Activated CD4-positive, alpha-beta memory T cell treated with anti-CD3 and anti-CD28 coated beads for 36 hours (primary cell): ENCODE measurements at regions not wholly inside any gene's neighbourhood (a gene's known extent, or its start where the extent isn't known, plus 50 kb on each side); places are given as distances from the start of the nearest gene placed in this dataset.

ENCODE experiments used
- CTCF ChIA-PET: fragments of 350-600 bp; sonication (Branson Sonifier 250); formaldehyde crosslinking; loops from one replicate; lab custom pipeline; 2021; ENCODE audit warnings: antibody characterized with exemption, inconsistent platforms; lab: Charles Lee
- POLR2A ChIA-PET: fragments of 350-600 bp; sonication (Branson Sonifier 250); formaldehyde crosslinking; loops from one replicate; lab custom pipeline; 2021; ENCODE audit warnings: antibody characterized with exemption; lab: Charles Lee
- DNase-seq: peaks from one replicate; pipeline ENCODE4 v3.0.0-alpha.2; 2020
- H3K27ac Mint-ChIP-seq: one replicate; pipeline ENCODE4 v1.8.0; 2021; ENCODE audit warnings: mixed read lengths
- H3K27me3 Mint-ChIP-seq: one replicate; pipeline ENCODE4 v1.8.0; 2021; ENCODE audit warnings: mixed read lengths
- H3K36me3 Mint-ChIP-seq: one replicate; pipeline ENCODE4 v1.8.0; 2021; ENCODE audit warnings: mixed read lengths
- H3K4me1 Mint-ChIP-seq: one replicate; pipeline ENCODE4 v1.8.0; 2021; ENCODE audit warnings: low read depth, mixed read lengths
- H3K4me3 Mint-ChIP-seq: one replicate; pipeline ENCODE4 v1.8.0; 2021; ENCODE audit warnings: mild to moderate bottlenecking, mixed read lengths
- H3K9me3 Mint-ChIP-seq: one replicate; pipeline ENCODE4 v1.8.0; 2021; ENCODE audit warnings: mixed read lengths
- intact Hi-C: fragments of 100-400 bp; cut with micrococcal nuclease; formaldehyde crosslinking; loops from one replicate; pipeline ENCODE4 v1.15.1; 2023

GRCh38 chr15:92272106-92272505, 121.6 kb upstream of the ST8SIA2 start:
- Mint-ChIP-seq H3K36me3 (no peaks in the 10 kb centered on the region), H3K4me1 (no peaks in the 10 kb centered on the region), H3K9me3 (no peaks in the 10 kb centered on the region), H3K4me3 (no peak overlapping the region), H3K27me3 (peaks cover 11% of the 10 kb centered on the region), H3K27ac (no peak overlapping the region)
- ChIA-PET POLR2A (no interaction called here), CTCF (no interaction called here)
- intact Hi-C loops = no loop called here
- DNase-seq = no peak

- no peaks in the 10 kb centered on the region for H3K4me1 Mint-ChIP-seq
- H3K4me3 Mint-ChIP-seq = no peak overlapping the region
- CTCF ChIA-PET = no interaction called here
- no peak for DNase-seq
- POLR2A ChIA-PET = no interaction called here
- peaks cover 19% of the 10 kb centered on the region for H3K27me3 Mint-ChIP-seq
- H3K27ac Mint-ChIP-seq = no peak overlapping the region
- intact Hi-C loops = no loop called here
- no peaks in the 10 kb centered on the region for H3K36me3 Mint-ChIP-seq
- no peaks in the 10 kb centered on the region for H3K9me3 Mint-ChIP-seq
Measured at GRCh38 chr15:92273286-92273685, 120.4 kb upstream of the ST8SIA2 start.

GRCh38 chr15:92273723-92274122, 120.0 kb upstream of the ST8SIA2 start:
- no peaks in the 10 kb centered on the region for H3K9me3 Mint-ChIP-seq
- peaks cover 19% of the 10 kb centered on the region for H3K27me3 Mint-ChIP-seq
- CTCF ChIA-PET = no interaction called here
- no peaks in the 10 kb centered on the region for H3K36me3 Mint-ChIP-seq
- POLR2A ChIA-PET = no interaction called here
- no peaks in the 10 kb centered on the region for H3K4me1 Mint-ChIP-seq
- intact Hi-C loops = no loop called here
- H3K27ac Mint-ChIP-seq = no peak overlapping the region
- no peak overlapping the region for H3K4me3 Mint-ChIP-seq
- DNase-seq = no peak

- Mint-ChIP-seq H3K36me3 (no peaks in the 10 kb centered on the region), H3K4me1 (no peaks in the 10 kb centered on the region), H3K27ac (no peak overlapping the region), H3K9me3 (no peaks in the 10 kb centered on the region), H3K4me3 (no peak overlapping the region), H3K27me3 (peaks cover 18% of the 10 kb centered on the region)
- DNase-seq = peak; percentile 13
- ChIA-PET CTCF (interaction anchor here (1.4 kb wide), 1 partner anchor 437 kb away, joined by 5 read pairs; no protein-coding TSS in a partner anchor), POLR2A (no interaction called here)
- intact Hi-C loops = no loop called here
Measured at GRCh38 chr15:92277776-92278175, 115.9 kb upstream of the ST8SIA2 start.

GRCh38 chr15:92283813-92284212, 109.9 kb upstream of the ST8SIA2 start:
- Mint-ChIP-seq H3K36me3 (no peaks in the 10 kb centered on the region), H3K27me3 (peaks cover 2% of the 10 kb centered on the region), H3K4me1 (peaks cover 3% of the 10 kb centered on the region), H3K27ac (no peak overlapping the region), H3K4me3 (no peak overlapping the region), H3K9me3 (no peaks in the 10 kb centered on the region)
- ChIA-PET POLR2A (no interaction called here), CTCF (no interaction called here)
- no peak for DNase-seq
- intact Hi-C loops = no loop called here

GRCh38 chr15:92288755-92289154, 104.9 kb upstream of the ST8SIA2 start:
- Mint-ChIP-seq H3K27ac (no peak overlapping the region), H3K4me3 (no peak overlapping the region), H3K27me3 (peaks cover 9% of the 10 kb centered on the region), H3K36me3 (no peaks in the 10 kb centered on the region), H3K9me3 (no peaks in the 10 kb centered on the region), H3K4me1 (peaks cover 3% of the 10 kb centered on the region)
- intact Hi-C loops = no loop called here
- ChIA-PET POLR2A (no interaction called here), CTCF (no interaction called here)
- DNase-seq = no peak

GRCh38 chr15:92289733-92290132, 103.9 kb upstream of the ST8SIA2 start:
- H3K4me3 Mint-ChIP-seq = no peak overlapping the region
- no peak overlapping the region for H3K27ac Mint-ChIP-seq
- H3K36me3 Mint-ChIP-seq = no peaks in the 10 kb centered on the region
- H3K27me3 Mint-ChIP-seq = peaks cover 9% of the 10 kb centered on the region
- peaks cover 3% of the 10 kb centered on the region for H3K4me1 Mint-ChIP-seq
- no peak for DNase-seq
- CTCF ChIA-PET = no interaction called here
- intact Hi-C loops = no loop called here
- H3K9me3 Mint-ChIP-seq = no peaks in the 10 kb centered on the region
- POLR2A ChIA-PET = no interaction called here

- Mint-ChIP-seq H3K4me3 (no peak overlapping the region), H3K4me1 (peaks cover 3% of the 10 kb centered on the region), H3K9me3 (no peaks in the 10 kb centered on the region), H3K27ac (no peak overlapping the region), H3K27me3 (peaks cover 10% of the 10 kb centered on the region), H3K36me3 (no peaks in the 10 kb centered on the region)
- intact Hi-C loops = no loop called here
- CTCF ChIA-PET = no interaction called here
- POLR2A ChIA-PET = no interaction called here
- DNase-seq = no peak
Measured at GRCh38 chr15:92290359-92290992, 103.2 kb upstream of the ST8SIA2 start.

- Mint-ChIP-seq H3K4me3 (no peak overlapping the region), H3K27me3 (peaks cover 10% of the 10 kb centered on the region), H3K9me3 (no peaks in the 10 kb centered on the region), H3K36me3 (no peaks in the 10 kb centered on the region), H3K27ac (no peak overlapping the region), H3K4me1 (peaks cover 3% of the 10 kb centered on the region)
- DNase-seq = no peak
- intact Hi-C loops = no loop called here
- ChIA-PET CTCF (no interaction called here), POLR2A (no interaction called here)
Measured at GRCh38 chr15:92291900-92292299, 101.8 kb upstream of the ST8SIA2 start.

GRCh38 chr15:92294759-92295158, 98.9 kb upstream of the ST8SIA2 start:
- Mint-ChIP-seq H3K4me3 (no peak overlapping the region), H3K36me3 (no peaks in the 10 kb centered on the region), H3K27ac (no peak overlapping the region), H3K4me1 (no peaks in the 10 kb centered on the region), H3K27me3 (peaks cover 13% of the 10 kb centered on the region), H3K9me3 (no peaks in the 10 kb centered on the region)
- intact Hi-C loops = no loop called here
- ChIA-PET CTCF (no interaction called here), POLR2A (no interaction called here)
- no peak for DNase-seq

- POLR2A ChIA-PET = no interaction called here
- no peak for DNase-seq
- intact Hi-C loops = no loop called here
- H3K27ac Mint-ChIP-seq = no peak overlapping the region
- H3K27me3 Mint-ChIP-seq = peaks cover 16% of the 10 kb centered on the region
- CTCF ChIA-PET = interaction anchor here (1.0 kb wide), 1 partner anchor 207 kb away, joined by 3 read pairs; no protein-coding TSS in a partner anchor
- H3K36me3 Mint-ChIP-seq = no peaks in the 10 kb centered on the region
- H3K4me3 Mint-ChIP-seq = no peak overlapping the region
- H3K9me3 Mint-ChIP-seq = peaks cover 6% of the 10 kb centered on the region
- no peaks in the 10 kb centered on the region for H3K4me1 Mint-ChIP-seq
Measured at GRCh38 chr15:92304223-92304975, 89.3 kb upstream of the ST8SIA2 start.

GRCh38 chr15:92305343-92305742, 88.3 kb upstream of the ST8SIA2 start:
- Mint-ChIP-seq H3K4me3 (no peak overlapping the region), H3K27me3 (peaks cover 16% of the 10 kb centered on the region), H3K9me3 (peaks cover 6% of the 10 kb centered on the region), H3K27ac (no peak overlapping the region), H3K4me1 (no peaks in the 10 kb centered on the region), H3K36me3 (no peaks in the 10 kb centered on the region)
- ChIA-PET POLR2A (no interaction called here), CTCF (no interaction called here)
- no peak for DNase-seq
- intact Hi-C loops = no loop called here

GRCh38 chr15:92306663-92307062, 87.0 kb upstream of the ST8SIA2 start:
- CTCF ChIA-PET = no interaction called here
- H3K36me3 Mint-ChIP-seq = no peaks in the 10 kb centered on the region
- peaks cover 15% of the 10 kb centered on the region for H3K27me3 Mint-ChIP-seq
- intact Hi-C loops = no loop called here
- no peak overlapping the region for H3K4me3 Mint-ChIP-seq
- no peak for DNase-seq
- no peak overlapping the region for H3K27ac Mint-ChIP-seq
- H3K4me1 Mint-ChIP-seq = no peaks in the 10 kb centered on the region
- POLR2A ChIA-PET = no interaction called here
- H3K9me3 Mint-ChIP-seq = peaks cover 3% of the 10 kb centered on the region
